GM23338 (cell line): ENCODE measurements at regions not wholly inside any gene's neighbourhood (a gene's known extent, or its start where the extent isn't known, plus 50 kb on each side); places are given as distances from the start of the nearest gene placed in this dataset.

Experiments
- ATAC-seq: fragments of 200-7000 bp; cut with Tn5 transposase; 3 replicates; pipeline ENCODE4 v1.9.1; 2020
- DNase-seq: peaks from one replicate; pipeline ENCODE4 v3.0.0-alpha.2; 2015; ENCODE audit warnings: low spot score
- H2AFZ ChIP-seq: fragments of 200-600 bp; sonication (generic); 2 replicates; pipeline ENCODE4 v1.8.0; 2016; ENCODE audit warnings: antibody characterized with exemption, mild to moderate bottlenecking, moderate library complexity
- H3F3A ChIP-seq: fragments of 200-600 bp; sonication (generic); replicated peaks from 2 replicates; pipeline ENCODE4 v1.8.0; 2017; ENCODE audit warnings: antibody characterized with exemption, mixed run types, low read depth
- H3K27ac ChIP-seq: fragments of 200-600 bp; sonication (generic); 2 replicates; pipeline ENCODE4 v1.6.1; 2016; ENCODE audit warnings: low read depth
- H3K27me3 ChIP-seq: fragments of 200-600 bp; sonication (generic); 2 replicates; pipeline ENCODE4 v1.8.0; 2016; ENCODE audit warnings: mild to moderate bottlenecking, mixed run types, moderate library complexity; ENCODE audit not compliant: insufficient read depth
- H3K36me3 ChIP-seq: fragments of 200-600 bp; sonication (generic); 2 replicates; pipeline ENCODE4 v1.8.0; 2016; ENCODE audit warnings: mild to moderate bottlenecking; ENCODE audit not compliant: insufficient read depth
- H3K4me1 ChIP-seq: fragments of 200-600 bp; sonication (generic); 2 replicates; pipeline ENCODE4 v1.8.0; 2016; ENCODE audit warnings: mild to moderate bottlenecking, moderate library complexity; ENCODE audit not compliant: insufficient read depth
- H3K4me2 ChIP-seq: fragments of 200-600 bp; sonication (generic); 2 replicates; pipeline ENCODE4 v1.7.1; 2017; ENCODE audit warnings: mixed run types
- H3K4me3 ChIP-seq: fragments of 200-600 bp; sonication (generic); 2 replicates; pipeline ENCODE4 v1.6.1; 2016; ENCODE audit warnings: mixed run types
- H3K79me2 ChIP-seq: fragments of 200-600 bp; sonication (generic); replicated peaks from 2 replicates; pipeline ENCODE4 v1.8.0; 2017; ENCODE audit warnings: mild to moderate bottlenecking; ENCODE audit not compliant: insufficient read depth
- H3K9me2 ChIP-seq: fragments of 200-600 bp; sonication (generic); 2 replicates; pipeline ENCODE4 v1.8.0; 2017; ENCODE audit not compliant: insufficient read depth
- H4K20me1 ChIP-seq: fragments of 200-600 bp; sonication (generic); replicated peaks from 2 replicates; pipeline ENCODE4 v1.8.0; 2017; ENCODE audit warnings: mild to moderate bottlenecking; ENCODE audit not compliant: insufficient read depth
- H3K27ac Mint-ChIP-seq: 2 replicates; pipeline ENCODE4 v1.8.0; 2020; ENCODE audit warnings: inconsistent platforms, mild to moderate bottlenecking, moderate library complexity, mixed read lengths
- H3K27me3 Mint-ChIP-seq: 3 replicates; pipeline ENCODE4 v1.8.0; 2022; ENCODE audit warnings: low read depth, mild to moderate bottlenecking, moderate library complexity, mixed read lengths, inconsistent platforms; ENCODE audit not compliant: insufficient read depth, poor library complexity
- H3K36me3 Mint-ChIP-seq: 3 replicates; pipeline ENCODE4 v1.8.0; 2021; ENCODE audit warnings: low read depth, mild to moderate bottlenecking, inconsistent platforms, moderate library complexity, mixed read lengths
- H3K4me1 Mint-ChIP-seq: 3 replicates; pipeline ENCODE4 v1.8.0; 2020; ENCODE audit warnings: mild to moderate bottlenecking, inconsistent platforms, mixed read lengths
- H3K4me3 Mint-ChIP-seq: 3 replicates; pipeline ENCODE4 v1.8.0; 2021; ENCODE audit warnings: moderate library complexity, mild to moderate bottlenecking, inconsistent platforms, mixed read lengths
- H3K9me3 Mint-ChIP-seq: 3 replicates; pipeline ENCODE4 v1.8.0; 2020; ENCODE audit warnings: moderate library complexity, mild to moderate bottlenecking, inconsistent platforms, mixed read lengths
- CREB1 ChIP-seq: fragments of 250-450 bp; sonication (Bioruptor Pico); IDR thresholded peaks from 2 replicates; pipeline ENCODE4 v1.5.0; 2020; ENCODE audit warnings: low read depth, mild to moderate bottlenecking, moderate library complexity
- EZH2 ChIP-seq: fragments of 200-600 bp; sonication (generic); IDR thresholded peaks from one replicate; pipeline ENCODE4 v1.8.0; 2017; ENCODE audit warnings: antibody characterized with exemption, mild to moderate bottlenecking, low read depth; ENCODE audit not compliant: unreplicated experiment
- EZH2phosphoT487 ChIP-seq: fragments of 200-600 bp; sonication (generic); IDR thresholded peaks from one replicate; pipeline ENCODE4 v1.8.1; 2018; ENCODE audit warnings: antibody characterized with exemption; ENCODE audit not compliant: unreplicated experiment
- NANOG ChIP-seq: IDR thresholded peaks from 2 replicates; pipeline ENCODE4 v1.6.1; 2016; ENCODE audit warnings: antibody characterized with exemption, borderline replicate concordance
- POLR2AphosphoS5 ChIP-seq: IDR thresholded peaks from 2 replicates; pipeline ENCODE4 v1.6.1; 2016; ENCODE audit warnings: antibody characterized with exemption, low read depth
- STAT1 ChIP-seq: IDR thresholded peaks from one replicate; pipeline ENCODE4 v1.6.1; 2016; ENCODE audit warnings: antibody characterized with exemption; ENCODE audit not compliant: unreplicated experiment
- ZNF114 ChIP-seq: fragments of 250-450 bp; sonication (Bioruptor Pico); IDR thresholded peaks from 2 replicates; pipeline ENCODE4 v1.5.0; 2020; ENCODE audit warnings: mild to moderate bottlenecking, moderate library complexity
- ZNF331 ChIP-seq: fragments of 250-450 bp; sonication (Bioruptor Pico); IDR thresholded peaks from 2 replicates; pipeline ENCODE4 v1.5.0; 2020; ENCODE audit warnings: low read depth, mild to moderate bottlenecking, moderate library complexity
- TF ChIP-seq, protein P1 (sequence below): IDR thresholded peaks from one replicate; pipeline ENCODE4 v1.6.1; 2018; ENCODE audit warnings: antibody characterized with exemption; ENCODE audit not compliant: unreplicated experiment
- TF ChIP-seq, protein P2 (sequence below), 2 experiments: fragments of 200-600 bp in 1 of 2; sonication (generic) in 1 of 2; conservative IDR thresholded peaks; 2 replicates each; pipeline versions ENCODE4 v1.5.1 to v1.6.1; 2016 to 2017; ENCODE audit warnings: antibody characterized with exemption in 2 of 2, low read depth in 2 of 2, mild to moderate bottlenecking in 2 of 2, moderate library complexity in 1 of 2
- TF ChIP-seq, protein P3 (sequence below): IDR thresholded peaks from 2 replicates; pipeline ENCODE4 v1.6.1; 2016; ENCODE audit warnings: antibody characterized with exemption

DNA sequence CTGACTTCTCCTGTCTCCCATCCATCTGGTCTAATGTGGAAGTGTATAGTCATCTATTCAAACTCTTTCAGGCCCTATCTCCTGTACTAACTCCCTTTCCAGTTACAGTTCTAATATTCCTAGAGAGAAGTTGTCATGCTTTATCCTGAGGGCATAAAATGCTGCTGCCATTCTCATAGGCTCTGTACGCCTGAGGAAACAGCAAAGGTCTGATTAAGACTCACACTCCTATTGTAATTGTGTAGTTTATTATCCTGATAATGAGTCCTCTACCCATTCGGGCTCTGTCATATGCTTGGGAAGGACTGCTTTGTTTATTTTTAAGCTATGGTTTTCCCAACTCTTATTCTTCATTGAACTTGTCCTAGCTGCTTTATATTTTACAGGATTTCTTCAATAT, 290.4 kb downstream of the TMEM38B start:
- no peaks in the 10 kb centered on the region for H3K36me3 Mint-ChIP-seq
- Histone ChIP-seq H3K79me2 (no peaks in the 10 kb centered on the region), H3K9me2 (no peaks in the 10 kb centered on the region), H3K27me3 (no peaks in the 10 kb centered on the region), H4K20me1 (no peaks in the 10 kb centered on the region), H3K4me3 (no peak overlapping the region), H3K4me2 (no peak overlapping the region), H3K36me3 (no peaks in the 10 kb centered on the region), H3K27ac (no peak overlapping the region), H3K4me1 (no peaks in the 10 kb centered on the region), H3F3A (no peaks in the 10 kb centered on the region), H2AFZ (no peak overlapping the region; the same call in 1 of the 2 replicates)
- no peaks in the 10 kb centered on the region for H3K9me3 Mint-ChIP-seq
- no peak for TF ChIP-seq EZH2
- no peak for TF ChIP-seq EZH2phosphoT487
- TF ChIP-seq ZNF331 (CRISPR knock-in tag): no peak
- TF ChIP-seq, protein P1, sequence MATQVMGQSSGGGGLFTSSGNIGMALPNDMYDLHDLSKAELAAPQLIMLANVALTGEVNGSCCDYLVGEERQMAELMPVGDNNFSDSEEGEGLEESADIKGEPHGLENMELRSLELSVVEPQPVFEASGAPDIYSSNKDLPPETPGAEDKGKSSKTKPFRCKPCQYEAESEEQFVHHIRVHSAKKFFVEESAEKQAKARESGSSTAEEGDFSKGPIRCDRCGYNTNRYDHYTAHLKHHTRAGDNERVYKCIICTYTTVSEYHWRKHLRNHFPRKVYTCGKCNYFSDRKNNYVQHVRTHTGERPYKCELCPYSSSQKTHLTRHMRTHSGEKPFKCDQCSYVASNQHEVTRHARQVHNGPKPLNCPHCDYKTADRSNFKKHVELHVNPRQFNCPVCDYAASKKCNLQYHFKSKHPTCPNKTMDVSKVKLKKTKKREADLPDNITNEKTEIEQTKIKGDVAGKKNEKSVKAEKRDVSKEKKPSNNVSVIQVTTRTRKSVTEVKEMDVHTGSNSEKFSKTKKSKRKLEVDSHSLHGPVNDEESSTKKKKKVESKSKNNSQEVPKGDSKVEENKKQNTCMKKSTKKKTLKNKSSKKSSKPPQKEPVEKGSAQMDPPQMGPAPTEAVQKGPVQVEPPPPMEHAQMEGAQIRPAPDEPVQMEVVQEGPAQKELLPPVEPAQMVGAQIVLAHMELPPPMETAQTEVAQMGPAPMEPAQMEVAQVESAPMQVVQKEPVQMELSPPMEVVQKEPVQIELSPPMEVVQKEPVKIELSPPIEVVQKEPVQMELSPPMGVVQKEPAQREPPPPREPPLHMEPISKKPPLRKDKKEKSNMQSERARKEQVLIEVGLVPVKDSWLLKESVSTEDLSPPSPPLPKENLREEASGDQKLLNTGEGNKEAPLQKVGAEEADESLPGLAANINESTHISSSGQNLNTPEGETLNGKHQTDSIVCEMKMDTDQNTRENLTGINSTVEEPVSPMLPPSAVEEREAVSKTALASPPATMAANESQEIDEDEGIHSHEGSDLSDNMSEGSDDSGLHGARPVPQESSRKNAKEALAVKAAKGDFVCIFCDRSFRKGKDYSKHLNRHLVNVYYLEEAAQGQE: no peak
- no peak for TF ChIP-seq NANOG
- TF ChIP-seq, protein P2, sequence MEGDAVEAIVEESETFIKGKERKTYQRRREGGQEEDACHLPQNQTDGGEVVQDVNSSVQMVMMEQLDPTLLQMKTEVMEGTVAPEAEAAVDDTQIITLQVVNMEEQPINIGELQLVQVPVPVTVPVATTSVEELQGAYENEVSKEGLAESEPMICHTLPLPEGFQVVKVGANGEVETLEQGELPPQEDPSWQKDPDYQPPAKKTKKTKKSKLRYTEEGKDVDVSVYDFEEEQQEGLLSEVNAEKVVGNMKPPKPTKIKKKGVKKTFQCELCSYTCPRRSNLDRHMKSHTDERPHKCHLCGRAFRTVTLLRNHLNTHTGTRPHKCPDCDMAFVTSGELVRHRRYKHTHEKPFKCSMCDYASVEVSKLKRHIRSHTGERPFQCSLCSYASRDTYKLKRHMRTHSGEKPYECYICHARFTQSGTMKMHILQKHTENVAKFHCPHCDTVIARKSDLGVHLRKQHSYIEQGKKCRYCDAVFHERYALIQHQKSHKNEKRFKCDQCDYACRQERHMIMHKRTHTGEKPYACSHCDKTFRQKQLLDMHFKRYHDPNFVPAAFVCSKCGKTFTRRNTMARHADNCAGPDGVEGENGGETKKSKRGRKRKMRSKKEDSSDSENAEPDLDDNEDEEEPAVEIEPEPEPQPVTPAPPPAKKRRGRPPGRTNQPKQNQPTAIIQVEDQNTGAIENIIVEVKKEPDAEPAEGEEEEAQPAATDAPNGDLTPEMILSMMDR (conservative IDR thresholded peaks at IDR 0.05; ENCODE audit: low read depth in 2 of 2): no peak
- TF ChIP-seq POLR2AphosphoS5: no peak
- no peak for TF ChIP-seq CREB1 (CRISPR knock-in tag)
- TF ChIP-seq, protein P3, sequence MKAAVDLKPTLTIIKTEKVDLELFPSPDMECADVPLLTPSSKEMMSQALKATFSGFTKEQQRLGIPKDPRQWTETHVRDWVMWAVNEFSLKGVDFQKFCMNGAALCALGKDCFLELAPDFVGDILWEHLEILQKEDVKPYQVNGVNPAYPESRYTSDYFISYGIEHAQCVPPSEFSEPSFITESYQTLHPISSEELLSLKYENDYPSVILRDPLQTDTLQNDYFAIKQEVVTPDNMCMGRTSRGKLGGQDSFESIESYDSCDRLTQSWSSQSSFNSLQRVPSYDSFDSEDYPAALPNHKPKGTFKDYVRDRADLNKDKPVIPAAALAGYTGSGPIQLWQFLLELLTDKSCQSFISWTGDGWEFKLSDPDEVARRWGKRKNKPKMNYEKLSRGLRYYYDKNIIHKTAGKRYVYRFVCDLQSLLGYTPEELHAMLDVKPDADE: no peak
- no peak for TF ChIP-seq STAT1
- no peak for TF ChIP-seq ZNF114
- H3K27me3 Mint-ChIP-seq: no peaks in the 10 kb centered on the region
- no peak for DNase-seq
- no peak overlapping the region for H3K4me3 Mint-ChIP-seq
- H3K4me1 Mint-ChIP-seq: no peaks in the 10 kb centered on the region
- H3K27ac Mint-ChIP-seq: no peak overlapping the region
- no peak for ATAC-seq
